ENCODE measurements at regions not wholly inside any gene's neighbourhood (a gene's known extent, or its start where the extent isn't known, plus 50 kb on each side); places are given as distances from the start of the nearest gene placed in this dataset.

- DNase-seq: no peak
These were observed 213.7 kb downstream of the GXYLT1 start for GRCh38 chr12:41930866-41931437.

- DNase-seq: no peak
These were observed 220.6 kb downstream of the GXYLT1 start for GRCh38 chr12:41924111-41924510.

DNA sequence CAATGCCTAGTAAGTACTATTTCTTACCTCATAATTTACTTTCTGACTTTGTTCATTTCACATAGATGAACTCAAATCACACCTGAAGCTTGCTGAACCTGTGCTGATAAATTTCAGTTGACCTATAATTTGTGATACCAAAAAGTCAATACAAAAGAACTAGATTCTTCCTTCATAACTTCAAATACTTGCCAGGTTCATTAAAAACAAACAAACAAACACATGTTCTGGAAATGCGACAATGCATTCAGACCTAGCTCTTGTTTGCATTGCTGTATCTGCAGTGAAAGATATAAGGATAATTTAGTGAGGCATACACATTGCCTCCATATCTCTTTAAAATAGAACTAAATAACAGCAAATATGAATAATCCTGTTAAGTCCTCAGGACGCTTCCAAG lies 221.3 kb downstream of the GXYLT1 start:
- DNase-seq: no peak

- no peak for DNase-seq
These were observed 224.3 kb downstream of the GXYLT1 start for GRCh38 chr12:41920355-41920754.

- no peak for DNase-seq
These were observed 225.0 kb downstream of the GXYLT1 start for GRCh38 chr12:41919526-41920261.

DNA sequence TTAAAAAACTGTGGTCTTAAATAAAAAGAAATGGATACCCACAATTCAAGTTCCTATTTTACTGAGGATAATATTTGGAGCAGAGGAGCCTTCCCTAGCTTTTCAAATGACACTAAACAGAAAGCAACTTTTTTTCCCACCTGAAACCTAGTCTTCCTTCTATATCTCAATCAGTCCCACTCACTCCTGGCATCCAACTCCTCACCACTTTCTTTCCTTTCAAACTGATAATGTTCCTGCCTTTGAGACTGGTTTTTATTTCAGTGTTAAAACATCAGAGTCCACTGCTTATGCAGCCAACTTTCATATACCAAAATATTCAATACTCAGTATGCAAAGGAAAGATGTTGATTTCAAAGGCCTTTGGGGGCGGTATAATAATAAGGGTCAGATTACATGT lies 225.6 kb downstream of the GXYLT1 start:
- DNase-seq: no peak

DNA sequence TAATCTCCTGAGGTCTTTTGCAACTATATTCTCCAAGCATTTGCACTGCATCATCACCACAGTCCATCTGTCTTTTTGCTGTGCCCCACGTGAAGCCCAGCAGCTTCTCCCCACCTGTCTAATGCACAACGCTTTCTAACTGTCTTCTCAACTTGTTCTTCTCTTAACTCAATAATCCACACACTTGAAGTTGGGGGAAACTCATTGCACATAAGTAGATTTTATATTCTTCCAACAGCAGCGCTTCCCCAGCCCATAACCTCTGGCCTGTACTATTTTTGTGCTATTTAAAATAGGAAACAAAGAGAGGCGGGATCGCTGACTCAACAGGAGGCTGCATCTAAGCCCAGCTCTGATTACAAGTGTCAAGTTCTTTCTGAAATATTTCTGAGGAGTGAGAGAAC lies 226.7 kb downstream of the GXYLT1 start:
- no peak for DNase-seq

- DNase-seq: no peak
These were observed 227.5 kb downstream of the GXYLT1 start for GRCh38 chr12:41917181-41917580.

- no peak for DNase-seq
These were observed 233.9 kb downstream of the GXYLT1 start for GRCh38 chr12:41910578-41911320.

GRCh38 chr12:41908206-41908605 lies 236.5 kb downstream of the GXYLT1 start:
- DNase-seq: no peak

- no peak for DNase-seq
These were observed 237.1 kb downstream of the GXYLT1 start for GRCh38 chr12:41907550-41907949.

GRCh38 chr12:41907021-41907420 lies 237.7 kb downstream of the GXYLT1 start:
- DNase-seq: no peak

- no peak for DNase-seq
These were observed 238.8 kb downstream of the GXYLT1 start for GRCh38 chr12:41905759-41906297.

DNA sequence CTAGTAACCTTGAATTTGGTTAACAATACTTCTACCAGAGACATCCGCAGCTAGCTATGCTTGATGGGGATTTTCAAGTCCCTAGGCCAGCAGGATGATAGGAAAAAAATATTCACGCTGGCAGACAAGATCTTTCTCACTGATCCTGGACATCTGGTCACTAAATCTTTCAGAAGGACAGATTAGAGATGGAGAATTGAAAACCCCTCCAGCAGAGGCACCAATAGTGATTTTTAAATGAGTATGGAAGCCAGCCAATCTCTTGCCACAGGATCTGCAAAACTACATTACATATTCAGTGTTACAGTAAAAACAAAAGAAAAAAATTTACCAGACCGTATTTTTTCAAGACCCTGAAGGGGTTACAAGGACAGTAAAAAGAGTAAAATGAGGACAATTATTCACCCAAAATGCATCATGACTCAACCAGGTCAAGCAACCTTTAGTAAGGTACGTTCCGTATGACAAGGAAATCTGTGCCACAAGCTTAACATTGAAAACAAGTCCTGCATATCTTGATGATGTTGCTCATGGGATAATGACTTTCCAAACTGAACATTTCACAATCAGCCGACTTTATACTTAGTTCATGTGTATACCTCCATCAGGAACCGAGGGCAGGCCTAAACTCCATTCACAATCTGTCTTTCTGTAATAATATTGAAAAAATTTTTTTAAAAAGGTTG lies 239.5 kb downstream of the GXYLT1 start:
- DNase-seq: no peak

DNA sequence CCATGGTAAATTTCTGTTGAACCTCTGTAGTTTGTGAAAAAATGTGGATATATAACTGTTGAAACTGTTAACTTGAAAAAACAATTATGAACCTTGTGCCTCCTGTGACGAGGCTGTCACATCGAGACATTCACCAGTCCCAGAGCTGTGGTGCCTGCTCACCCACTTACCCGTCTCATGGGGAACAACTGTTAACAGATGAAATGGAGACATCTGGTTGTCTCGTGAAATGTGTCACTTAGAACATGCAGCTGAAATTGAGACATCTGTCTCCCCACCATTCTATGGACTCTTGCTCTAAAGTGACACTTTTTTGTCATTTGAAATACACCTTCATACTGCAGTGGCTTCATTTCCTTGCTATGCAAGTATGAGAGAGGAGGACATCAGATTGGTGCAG lies 240.6 kb downstream of the GXYLT1 start:
- DNase-seq: no peak

- DNase-seq: no peak
These were observed 241.5 kb downstream of the GXYLT1 start for GRCh38 chr12:41903014-41903708.

GRCh38 chr12:41899577-41899976 lies 245.1 kb downstream of the GXYLT1 start:
- DNase-seq: no peak

DNA sequence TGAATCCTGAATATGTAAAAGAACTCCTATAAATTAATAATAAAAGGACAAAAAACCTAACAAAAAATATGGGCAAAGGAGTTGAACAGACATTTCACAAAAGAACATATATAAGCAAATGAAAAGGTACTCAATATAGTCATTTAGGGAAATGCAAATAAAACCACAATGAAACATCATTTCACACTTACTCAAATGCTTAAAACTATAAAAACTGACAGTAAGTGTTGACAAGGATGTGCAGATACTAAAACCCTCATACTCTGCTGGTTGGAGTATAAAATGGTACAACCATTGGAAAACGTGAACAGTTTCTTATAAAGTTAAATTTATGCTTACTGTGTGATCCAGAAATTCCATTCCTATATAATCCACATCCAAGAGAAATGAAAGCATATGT lies 247.1 kb downstream of the GXYLT1 start:
- DNase-seq: no peak

GRCh38 chr12:41893491-41893890 lies 251.2 kb downstream of the GXYLT1 start:
- no peak for DNase-seq

- no peak for DNase-seq
These were observed 252.4 kb downstream of the GXYLT1 start for GRCh38 chr12:41892302-41892701.

DNA sequence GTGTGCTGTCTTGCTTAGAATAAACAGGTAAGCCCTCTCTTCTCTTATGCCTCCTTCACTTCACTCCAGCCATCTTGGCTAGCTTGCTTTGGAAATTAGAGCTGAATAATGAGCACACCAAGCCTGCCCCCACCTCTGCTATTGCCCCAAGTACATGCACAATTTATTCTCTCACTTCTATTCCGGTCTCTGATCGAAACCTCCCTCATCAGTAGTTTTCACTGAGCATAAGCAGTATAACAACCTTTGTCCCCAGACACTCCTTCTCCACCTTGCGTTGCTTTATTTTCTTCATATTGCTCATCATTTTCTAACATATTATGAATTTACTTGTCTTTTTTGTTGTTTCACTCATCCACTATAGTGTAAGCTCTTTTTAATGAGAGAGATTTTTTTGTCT lies 253.4 kb downstream of the GXYLT1 start:
- no peak for DNase-seq

DNA sequence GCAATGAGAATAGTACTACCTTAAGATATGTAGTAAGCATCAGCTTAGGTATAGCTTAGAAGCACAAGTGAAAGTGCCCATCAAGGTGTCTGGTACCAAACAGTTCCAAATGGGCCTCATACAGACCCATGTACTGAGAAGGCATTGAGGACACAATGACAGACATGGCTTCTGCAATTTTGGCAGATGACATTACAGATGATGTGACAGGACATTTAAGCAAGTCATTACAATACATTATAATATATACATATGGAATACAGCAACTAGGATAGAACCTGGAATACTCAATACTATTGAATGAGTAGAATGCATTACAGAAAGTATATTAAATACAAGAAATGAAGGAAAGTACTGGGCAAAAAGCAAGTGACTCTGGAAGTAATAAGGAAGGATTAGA lies 256.4 kb downstream of the GXYLT1 start:
- DNase-seq: no peak
